Panc1 (cell line): ENCODE measurements at regions not wholly inside any gene's neighbourhood (a gene's known extent, or its start where the extent isn't known, plus 50 kb on each side); places are given as distances from the start of the nearest gene placed in this dataset.

ENCODE experiments used
- ATAC-seq: fragments of 200-7000 bp; cut with Tn5 transposase; 2 replicates; pipeline ENCODE4 v1.9.1; 2020; ENCODE audit warnings: mild to moderate bottlenecking, moderate library complexity
- BruUV-seq: library from RNA; stranded (reverse); fragments of 400-500 nt; replicated peaks from 2 replicates; lab custom pipeline; 2021; lab: Mats Ljungman, UMichigan
- CTCF ChIA-PET: fragments of 300-600 bp; sonication (Branson Sonifier 250); formaldehyde crosslinking; loops from one replicate; lab custom pipeline; 2022; ENCODE audit warnings: antibody characterized with exemption; lab: Charles Lee
- POLR2A ChIA-PET: fragments of 300-600 bp; sonication (Branson Sonifier 250); formaldehyde crosslinking; loops from one replicate; lab custom pipeline; 2022; ENCODE audit warnings: antibody characterized with exemption; lab: Charles Lee
- DNase-seq: peaks from one replicate; pipeline ENCODE4 v3.0.0-alpha.2; 2010; ENCODE audit warnings: low read depth, low spot score
- H3K27ac ChIP-seq: 2 replicates; pipeline ENCODE4 v1.5.1; 2011; ENCODE audit warnings: mild to moderate bottlenecking, low read length, inconsistent platforms
- H3K27me3 ChIP-seq: fragments of 200-500 bp; sonication (Bioruptor generic); 2 replicates; pipeline ENCODE4 v1.6.0; 2014; ENCODE audit warnings: low read length, inconsistent platforms; ENCODE audit not compliant: control insufficient read depth, insufficient read depth
- H3K36me3 ChIP-seq: fragments of 200-500 bp; sonication (Bioruptor generic); 2 replicates; pipeline ENCODE4 v1.5.1; 2014; ENCODE audit warnings: inconsistent platforms, mild to moderate bottlenecking, low read length, moderate library complexity; ENCODE audit not compliant: control insufficient read depth, insufficient read depth
- H3K4me1 ChIP-seq: 2 replicates; pipeline ENCODE4 v1.5.1; 2011; ENCODE audit warnings: inconsistent platforms, mild to moderate bottlenecking, low read length, moderate library complexity; ENCODE audit not compliant: control insufficient read depth, insufficient read depth
- H3K4me3 ChIP-seq, 2 experiments: 2 replicates each; pipeline ENCODE4 v1.5.1; 2011 to 2012; ENCODE audit warnings: low read depth in 2 of 2, low read length in 2 of 2, mild to moderate bottlenecking in 2 of 2, inconsistent platforms in 1 of 2, moderate library complexity in 1 of 2
- H3K9me3 ChIP-seq: fragments of 200-500 bp; sonication (Bioruptor generic); 2 replicates; pipeline ENCODE4 v1.5.1; 2014; ENCODE audit warnings: low read depth, mild to moderate bottlenecking, inconsistent platforms, low read length, moderate library complexity; ENCODE audit not compliant: control insufficient read depth, insufficient read depth
- CTCF ChIP-seq: fragments of 450-650 bp; IDR thresholded peaks from 2 replicates; pipeline ENCODE4 v1.5.1; 2017; ENCODE audit warnings: mild to moderate bottlenecking
- POLR2AphosphoS5 ChIP-seq: IDR thresholded peaks from 2 replicates; pipeline ENCODE4 v1.6.1; 2012; ENCODE audit warnings: mild to moderate bottlenecking, low read depth, low read length, moderate library complexity
- REST ChIP-seq, 2 experiments: IDR thresholded peaks; 2 replicates each; pipeline ENCODE4 v1.6.1; 2011 to 2012; ENCODE audit warnings: low read depth in 2 of 2, control low read depth in 1 of 2, low read length in 1 of 2, mild to moderate bottlenecking in 1 of 2, moderate library complexity in 1 of 2; ENCODE audit not compliant: insufficient read depth in 1 of 2
- SIN3A ChIP-seq: IDR thresholded peaks from 2 replicates; pipeline ENCODE4 v1.6.1; 2012; ENCODE audit warnings: low read depth, mild to moderate bottlenecking, low read length, moderate library complexity, borderline replicate concordance; ENCODE audit not compliant: insufficient read depth
- TCF7L2 ChIP-seq: IDR thresholded peaks from 2 replicates; pipeline ENCODE4 v1.6.1; 2011; ENCODE audit warnings: mild to moderate bottlenecking, low read depth, low read length, inconsistent platforms
- in situ Hi-C: cut with HindIII; loops from 2 replicates; pipeline ENCODE4 v1.10.0; 2016; ENCODE audit warnings: low sequenced_read_pairs, low pct_unique_long_range_greater_than_20kb
- intact Hi-C: fragments of 100-400 bp; cut with micrococcal nuclease; formaldehyde crosslinking; loops from one replicate; pipeline ENCODE4 v1.10.0; 2022; ENCODE audit not compliant: unreplicated experiment

- Histone ChIP-seq H3K4me1 (no peaks in the 10 kb centered on the region), H3K36me3 (no peaks in the 10 kb centered on the region), H3K9me3 (no peaks in the 10 kb centered on the region), H3K4me3 (no peak overlapping the region), H3K27me3 (no peaks in the 10 kb centered on the region), H3K27ac (no peak overlapping the region)
- intact Hi-C loops = no loop called here
- POLR2A ChIA-PET = no interaction called here
- in situ Hi-C loops = no loop called here
- TF ChIP-seq REST (IDR thresholded peaks at IDR 0.05; ENCODE audit: insufficient read depth in 1 of 2, low read depth in 2 of 2, low read length in 1 of 2) (no peak), TCF7L2 (no peak), CTCF (no peak)
- no TSS peak for BruUV-seq
- DNase-seq (no peak), ATAC-seq (no peak)
- CTCF ChIA-PET = interaction anchor here (0.7 kb wide), 2 partner anchors 86 to 273 kb away, joined by 3 to 13 read pairs; no protein-coding TSS in a partner anchor
Measured at GRCh38 chr15:62465173-62465572, 300.1 kb upstream of the C2CD4B start.

GRCh38 chr15:62469478-62469873, 304.4 kb upstream of the C2CD4B start:
- intact Hi-C loops = no loop called here
- BruUV-seq = no TSS peak
- Histone ChIP-seq H3K4me1 (no peaks in the 10 kb centered on the region; the same call in 1 of the 2 replicates), H3K9me3 (no peaks in the 10 kb centered on the region), H3K27me3 (no peaks in the 10 kb centered on the region), H3K27ac (no peak overlapping the region), H3K4me3 (no peak overlapping the region), H3K36me3 (no peaks in the 10 kb centered on the region)
- no peak for TF ChIP-seq POLR2AphosphoS5
- TF ChIP-seq CTCF = no peak
- no peak for TF ChIP-seq TCF7L2
- no peak for TF ChIP-seq SIN3A
- in situ Hi-C loops = no loop called here
- POLR2A ChIA-PET = interaction anchor here (0.6 kb wide), 1 partner anchor 9 kb away, joined by 5 read pairs; no protein-coding TSS in a partner anchor
- CTCF ChIA-PET = no interaction called here
- DNase-seq (no peak), ATAC-seq (no peak)
